CD14-positive monocyte (primary cell): ENCODE measurements at regions not wholly inside any gene's neighbourhood (a gene's known extent, or its start where the extent isn't known, plus 50 kb on each side); places are given as distances from the start of the nearest gene placed in this dataset.

Experiments used
- DNase-seq, 3 donors: peaks; one replicate each; pipeline ENCODE4 v3.0.0-alpha.2; 2011 to 2022
- H2AFZ ChIP-seq: 2 replicates; pipeline ENCODE4 v1.6.0; 2012; ENCODE audit warnings: mild to moderate bottlenecking, low read depth, low read length, inconsistent platforms; ENCODE audit not compliant: insufficient read depth, poor library complexity, severe bottlenecking
- H3K27ac ChIP-seq, 2 donors: 1 replicate in 1 of 2; 2 replicates in 1 of 2; pipeline ENCODE4 v1.5.1; 2012 to 2013; ENCODE audit warnings: low read length in 2 of 2, control low read depth in 1 of 2, inconsistent platforms in 1 of 2, low read depth in 1 of 2, mild to moderate bottlenecking in 1 of 2
- H3K27me3 ChIP-seq, 2 donors: one replicate each; pipeline versions ENCODE4 v1.6.0 to v1.6.1; 2011 to 2013; ENCODE audit warnings: low read length in 2 of 2; ENCODE audit not compliant: control insufficient read depth in 2 of 2, insufficient read depth in 2 of 2
- H3K36me3 ChIP-seq, 2 donors: replicated peaks in 1 of 2; 1 replicate in 1 of 2; 2 replicates in 1 of 2; pipeline versions ENCODE4 v1.5.1 to v1.6.1; 2012 to 2013; ENCODE audit warnings: low read length in 2 of 2, control low read depth in 1 of 2, inconsistent platforms in 1 of 2, mild to moderate bottlenecking in 1 of 2; ENCODE audit not compliant: insufficient read depth in 2 of 2, control insufficient read depth in 1 of 2
- H3K4me1 ChIP-seq, 2 donors: 1 replicate in 1 of 2; 2 replicates in 1 of 2; pipeline versions ENCODE4 v1.5.1 to v1.6.1; 2012 to 2013; ENCODE audit warnings: low read length in 2 of 2, control low read depth in 1 of 2, inconsistent platforms in 1 of 2, mild to moderate bottlenecking in 1 of 2, moderate library complexity in 1 of 2; ENCODE audit not compliant: insufficient read depth in 2 of 2, control insufficient read depth in 1 of 2
- H3K4me2 ChIP-seq: replicated peaks from 2 replicates; pipeline ENCODE3; 2012; ENCODE audit warnings: low read length, moderate library complexity, mild to moderate bottlenecking; ENCODE audit not compliant: poor library complexity, severe bottlenecking; ENCODE audit errors: extremely low read depth
- H3K4me3 ChIP-seq, 3 experiments: fragments of 200-600 bp in 1 of 3; sonication (generic) in 1 of 3; replicated peaks in 1 of 3; 1 replicate in 2 of 3; 2 replicates in 1 of 3; pipeline ENCODE4 v1.5.1; 2011 to 2013; ENCODE audit warnings: low read length in 3 of 3, mild to moderate bottlenecking in 3 of 3, control low read depth in 2 of 3, low read depth in 2 of 3, inconsistent platforms in 1 of 3, moderate library complexity in 1 of 3
- H3K79me2 ChIP-seq: 2 replicates; pipeline ENCODE4 v1.6.0; 2012; ENCODE audit warnings: mild to moderate bottlenecking, control low read depth, inconsistent platforms, low read length, moderate library complexity; ENCODE audit not compliant: insufficient read depth
- H3K9ac ChIP-seq: 2 replicates; pipeline ENCODE4 v1.6.0; 2017; ENCODE audit warnings: low read length, mild to moderate bottlenecking; ENCODE audit not compliant: insufficient read depth, poor library complexity, severe bottlenecking
- H3K9me3 ChIP-seq, 2 donors: replicated peaks in 1 of 2; 1 replicate in 1 of 2; 2 replicates in 1 of 2; pipeline versions ENCODE4 v1.5.1 to v1.6.1; 2012 to 2013; ENCODE audit warnings: low read length in 2 of 2, control low read depth in 1 of 2; ENCODE audit not compliant: control insufficient read depth in 1 of 2, insufficient read depth in 1 of 2
- H4K20me1 ChIP-seq: 2 replicates; pipeline ENCODE4 v1.6.0; 2012; ENCODE audit warnings: mild to moderate bottlenecking, low read length, control low read depth, moderate library complexity; ENCODE audit not compliant: insufficient read depth
- H3K27ac Mint-ChIP-seq, 7 donors: one replicate each; pipeline ENCODE4 v1.8.0; 2020; ENCODE audit warnings: mild to moderate bottlenecking in 7 of 7, mixed read lengths in 7 of 7, moderate library complexity in 6 of 7, inconsistent platforms in 2 of 7
- H3K27me3 Mint-ChIP-seq, 3 donors: one replicate each; pipeline ENCODE4 v1.8.0; 2021 to 2022; ENCODE audit warnings: low read depth in 3 of 3, mild to moderate bottlenecking in 3 of 3, mixed read lengths in 3 of 3, moderate library complexity in 3 of 3, inconsistent platforms in 1 of 3
- H3K36me3 Mint-ChIP-seq, 2 donors: one replicate each; pipeline ENCODE4 v1.8.0; 2020; ENCODE audit warnings: mixed read lengths in 2 of 2, inconsistent platforms in 1 of 2, mild to moderate bottlenecking in 1 of 2
- H3K4me1 Mint-ChIP-seq: one replicate; pipeline ENCODE4 v1.8.0; 2020; ENCODE audit warnings: mild to moderate bottlenecking, mixed read lengths
- H3K4me3 Mint-ChIP-seq, 2 donors: one replicate each; pipeline ENCODE4 v1.8.0; 2020; ENCODE audit warnings: mild to moderate bottlenecking in 2 of 2, mixed read lengths in 2 of 2, moderate library complexity in 1 of 2
- H3K9me3 Mint-ChIP-seq, 7 donors: one replicate each; pipeline ENCODE4 v1.8.0; 2020 to 2022; ENCODE audit warnings: mixed read lengths in 7 of 7, mild to moderate bottlenecking in 6 of 7, moderate library complexity in 6 of 7, inconsistent platforms in 2 of 7
- CTCF ChIP-seq: fragments of 200-600 bp; IDR thresholded peaks from one replicate; pipeline ENCODE4 v1.8.0; 2022; ENCODE audit warnings: antibody characterized with exemption, mild to moderate bottlenecking
- WGBS: methylation state at CpG from one replicate; pipeline ENCODE4 v1.1.5; 2013; ENCODE audit warnings: missing lambda C conversion rate; ENCODE audit not compliant: insufficient coverage; 5-methylcytosine and 5-hydroxymethylcytosine counted together
- intact Hi-C, 2 donors: fragments of 100-400 bp; cut with micrococcal nuclease; formaldehyde crosslinking; loops; one replicate each; pipeline versions ENCODE4 v1.15.0 to v1.15.1; 2023

GRCh38 chr5:30880514-30880913, 313.0 kb upstream of the CDH6 start:
- Mint-ChIP-seq H3K27ac (no peak overlapping the region), H3K27me3 (no peaks in the 10 kb centered on the region), H3K4me1 (no peaks in the 10 kb centered on the region), H3K36me3 (no peaks in the 10 kb centered on the region), H3K4me3 (no peak overlapping the region), H3K9me3 (peaks cover 0 to 14% (median 2%) of the 10 kb centered on the region in 7 donors)
- WGBS, result no CpG with 5 or more reads among the region's 3 CpGs
- intact Hi-C loops, result no loop called here
- H3K9ac ChIP-seq, result no peak overlapping the region
- TF ChIP-seq CTCF, result no peak
- H3K27ac ChIP-seq, result no peak overlapping the region
- peaks cover 0 to 11% of the 10 kb centered on the region in 2 donors for H3K9me3 ChIP-seq
- no peaks in the 10 kb centered on the region for H3K27me3 ChIP-seq
- H3K4me1 ChIP-seq, result no peaks in the 10 kb centered on the region
- H3K79me2 ChIP-seq, result no peaks in the 10 kb centered on the region
- no peaks in the 10 kb centered on the region for H3K36me3 ChIP-seq
- no peak overlapping the region for H3K4me3 ChIP-seq
- H4K20me1 ChIP-seq, result no peaks in the 10 kb centered on the region
- no peak for DNase-seq
- H2AFZ ChIP-seq, result no peak overlapping the region
- H3K4me2 ChIP-seq, result no peak overlapping the region

- no peaks in the 10 kb centered on the region for H3K27me3 Mint-ChIP-seq
- H3K9ac ChIP-seq, result no peak overlapping the region
- H3K4me3 ChIP-seq, result no peak overlapping the region
- no peaks in the 10 kb centered on the region for H3K36me3 Mint-ChIP-seq
- H3K27ac ChIP-seq, result no peak overlapping the region
- DNase-seq, result no peak
- H3K27ac Mint-ChIP-seq, result no peak overlapping the region
- no peak overlapping the region for H3K4me3 Mint-ChIP-seq
- H3K27me3 ChIP-seq, result no peaks in the 10 kb centered on the region
- no peaks in the 10 kb centered on the region for H3K36me3 ChIP-seq
- intact Hi-C loops, result no loop called here
- H4K20me1 ChIP-seq, result no peaks in the 10 kb centered on the region
- H3K9me3 Mint-ChIP-seq, result peaks cover 0 to 12% (median 3%) of the 10 kb centered on the region in 7 donors
- H2AFZ ChIP-seq, result no peak overlapping the region
- no CpG with 5 or more reads among the region's 2 CpGs for WGBS
- no peak for TF ChIP-seq CTCF
- no peak overlapping the region for H3K4me2 ChIP-seq
- no peaks in the 10 kb centered on the region for H3K79me2 ChIP-seq
- peaks cover 0 to 7% of the 10 kb centered on the region in 2 donors for H3K9me3 ChIP-seq
- H3K4me1 ChIP-seq, result no peaks in the 10 kb centered on the region
- H3K4me1 Mint-ChIP-seq, result no peaks in the 10 kb centered on the region
Observed at GRCh38 chr5:30879887-30880286, 313.6 kb upstream of the CDH6 start.
